Prostate gland (tissue), 2 donors: ENCODE measurements at regions not wholly inside any gene's neighbourhood (a gene's known extent, or its start where the extent isn't known, plus 50 kb on each side); places are given as distances from the start of the nearest gene placed in this dataset.

Source experiments
- CTCF ChIP-seq, 4 experiments: fragments of 200-600 bp in 2 of 4; fragments of 450-650 bp in 2 of 4; sonication (generic) in 2 of 4; IDR thresholded peaks; 1 replicate in 3 of 4; 2 replicates in 1 of 4; pipeline ENCODE4 v1.5.1; 2016 to 2019; ENCODE audit warnings: antibody characterized with exemption in 4 of 4, mild to moderate bottlenecking in 2 of 4, moderate library complexity in 2 of 4
- POLR2A ChIP-seq: fragments of 450-650 bp; IDR thresholded peaks from one replicate; pipeline ENCODE4 v1.6.1; 2016; ENCODE audit warnings: antibody characterized with exemption, mild to moderate bottlenecking

GRCh38 chr18:24605444-24605843 lies 145.0 kb downstream of the HRH4 start:
- no peak for TF ChIP-seq CTCF (IDR thresholded peaks at IDR 0.05)
- TF ChIP-seq POLR2A, result no peak
